Psoas muscle (tissue), 7 donors: ENCODE measurements at regions not wholly inside any gene's neighbourhood (a gene's known extent, or its start where the extent isn't known, plus 50 kb on each side); places are given as distances from the start of the nearest gene placed in this dataset.

ENCODE experiments used
- ATAC-seq, 4 donors: fragments of 200-7000 bp; cut with Tn5 transposase; one replicate each; pipeline ENCODE4 v1.9.1; 2020; ENCODE audit warnings: moderate library complexity in 3 of 4, mild to moderate bottlenecking in 2 of 4
- DNase-seq, 2 donors: peaks; one replicate each; pipeline ENCODE4 v3.0.0-alpha.2; 2020
- H3K27ac ChIP-seq: fragments of 200-600 bp; one replicate; pipeline ENCODE4 v1.8.0; 2022
- H3K27me3 ChIP-seq, 3 donors: fragments of 200-600 bp in 1 of 3; one replicate each; pipeline versions ENCODE4 v1.6.1 to v1.8.0; 2013 to 2022; ENCODE audit warnings: low read length in 2 of 3, mild to moderate bottlenecking in 2 of 3, moderate library complexity in 1 of 3; ENCODE audit not compliant: insufficient read depth in 3 of 3
- H3K36me3 ChIP-seq, 2 donors: fragments of 200-600 bp in 1 of 2; one replicate each; pipeline versions ENCODE4 v1.6.1 to v1.8.0; 2013 to 2022; ENCODE audit warnings: low read depth in 1 of 2, mild to moderate bottlenecking in 1 of 2, moderate library complexity in 1 of 2; ENCODE audit not compliant: insufficient read depth in 1 of 2
- H3K4me1 ChIP-seq: fragments of 200-600 bp; one replicate; pipeline ENCODE4 v1.8.0; 2022
- H3K4me3 ChIP-seq: fragments of 200-600 bp; one replicate; pipeline ENCODE4 v1.8.0; 2022; ENCODE audit warnings: mild to moderate bottlenecking
- H3K9me3 ChIP-seq: fragments of 200-600 bp; one replicate; pipeline ENCODE4 v1.8.0; 2022
- CTCF ChIP-seq: fragments of 200-600 bp; IDR thresholded peaks from one replicate; pipeline ENCODE4 v1.8.0; 2022; ENCODE audit warnings: antibody characterized with exemption
- WGBS, 3 donors: extraction: QIAGEN DNeasy Blood & Tissue Kit; methylation state at CpG; one replicate each; pipeline versions ENCODE4 v1.1.6 to v1.1.7; 2013; 5-methylcytosine and 5-hydroxymethylcytosine counted together
- intact Hi-C, 2 donors: fragments of 100-400 bp; cut with DNase I; formaldehyde crosslinking; loops; one replicate each; pipeline versions ENCODE4 v1.11.0 to v1.14.2; 2022
- donor health status: healthy with polysubstance abuse.
- donor health status: DM: no; HTN: no; CAD: no; lungs with moderate emphysema.
- donor health status: Bipolar disorder and iron deficiency.
- donor health status: healthy.
- donor health status: DM: yes; HTN: yes; CAD: no.
- donor health status: DM: no; HTN: no; CAD: no.
- donor health status: DM: yes; HTN: yes; CAD: no.

GRCh38 chr12:75759842-75760572 lies 248.6 kb upstream of the KRR1 start:
- no peak overlapping the region for H3K4me3 ChIP-seq
- no peaks in the 10 kb centered on the region for H3K36me3 ChIP-seq
- 86 to 95% (median 92%) methylated on average over 3 of the region's 3 CpGs for WGBS, 3 donors
- H3K9me3 ChIP-seq = no peaks in the 10 kb centered on the region
- H3K27me3 ChIP-seq = no peaks in the 10 kb centered on the region
- intact Hi-C loops = no loop called here
- H3K27ac ChIP-seq = no peak overlapping the region
- no peaks in the 10 kb centered on the region for H3K4me1 ChIP-seq
- TF ChIP-seq CTCF = no peak
- DNase-seq (no peak), ATAC-seq (peak in 1 of 4 donors; percentile 44)

GRCh38 chr12:75759196-75759595 lies 247.8 kb upstream of the KRR1 start:
- no peak for ATAC-seq
- Histone ChIP-seq H3K9me3 (no peaks in the 10 kb centered on the region), H3K27me3 (no peaks in the 10 kb centered on the region), H3K36me3 (no peaks in the 10 kb centered on the region), H3K4me3 (no peak overlapping the region), H3K27ac (no peak overlapping the region), H3K4me1 (no peaks in the 10 kb centered on the region)
- no peak for TF ChIP-seq CTCF
- WGBS, 3 donors = 84 to 96% (median 84%) methylated on average over 4 of the region's 4 CpGs
- DNase-seq = no peak
- intact Hi-C loops = no loop called here

- Histone ChIP-seq H3K27me3 (no peaks in the 10 kb centered on the region), H3K27ac (no peak overlapping the region), H3K4me3 (no peak overlapping the region), H3K36me3 (no peaks in the 10 kb centered on the region), H3K9me3 (no peaks in the 10 kb centered on the region), H3K4me1 (no peaks in the 10 kb centered on the region)
- TF ChIP-seq CTCF = no peak
- WGBS, 3 donors = 68 to 89% (median 89%) methylated on average over 3 of the region's 3 CpGs
- intact Hi-C loops = no loop called here
- DNase-seq = no peak
- ATAC-seq = peak in 1 of 4 donors; percentile 92
Observed at GRCh38 chr12:75756771-75757170, 245.4 kb upstream of the KRR1 start.

- ATAC-seq = no peak
- TF ChIP-seq CTCF = no peak
- H3K27me3 ChIP-seq = no peaks in the 10 kb centered on the region
- H3K27ac ChIP-seq = no peak overlapping the region
- no peaks in the 10 kb centered on the region for H3K36me3 ChIP-seq
- no peak overlapping the region for H3K4me3 ChIP-seq
- no peak for DNase-seq
- intact Hi-C loops = no loop called here
- H3K9me3 ChIP-seq = no peaks in the 10 kb centered on the region
- H3K4me1 ChIP-seq = no peaks in the 10 kb centered on the region
Observed at GRCh38 chr12:75756111-75756510, 244.7 kb upstream of the KRR1 start.

- no peak for DNase-seq
- Histone ChIP-seq H3K9me3 (no peaks in the 10 kb centered on the region), H3K27me3 (no peaks in the 10 kb centered on the region), H3K4me3 (no peak overlapping the region), H3K27ac (no peak overlapping the region), H3K36me3 (no peaks in the 10 kb centered on the region), H3K4me1 (no peaks in the 10 kb centered on the region)
- TF ChIP-seq CTCF = no peak
- ATAC-seq = no peak
- intact Hi-C loops = no loop called here
Observed at GRCh38 chr12:75754698-75755097, 243.3 kb upstream of the KRR1 start.
